Aorta (tissue), 5 donors: ENCODE measurements at regions not wholly inside any gene's neighbourhood (a gene's known extent, or its start where the extent isn't known, plus 50 kb on each side); places are given as distances from the start of the nearest gene placed in this dataset.

ENCODE experiments used
- ATAC-seq: fragments of 200-7000 bp; cut with Tn5 transposase; one replicate; pipeline ENCODE4 v1.9.1; 2022; ENCODE audit warnings: moderate library complexity; ENCODE audit not compliant: low FRiP score
- DNase-seq, 2 donors: peaks; one replicate each; pipeline ENCODE4 v3.0.0-alpha.2; 2020
- H3K27ac ChIP-seq, 2 donors: one replicate each; pipeline ENCODE4 v1.5.1; 2013; ENCODE audit warnings: low read length in 2 of 2, mild to moderate bottlenecking in 2 of 2, moderate library complexity in 2 of 2, control low read depth in 1 of 2, inconsistent platforms in 1 of 2, low read depth in 1 of 2
- H3K27me3 ChIP-seq, 2 donors: one replicate each; pipeline ENCODE4 v1.6.1; 2013; ENCODE audit warnings: control low read depth in 1 of 2, low read length in 1 of 2, mild to moderate bottlenecking in 1 of 2, moderate library complexity in 1 of 2; ENCODE audit not compliant: insufficient read depth in 2 of 2, control insufficient read depth in 1 of 2
- H3K36me3 ChIP-seq, 2 donors: one replicate each; pipeline ENCODE4 v1.6.1; 2013; ENCODE audit warnings: control low read depth in 1 of 2, low read length in 1 of 2, mild to moderate bottlenecking in 1 of 2; ENCODE audit not compliant: insufficient read depth in 2 of 2, control insufficient read depth in 1 of 2
- H3K4me1 ChIP-seq, 2 donors: one replicate each; pipeline ENCODE4 v1.6.1; 2013; ENCODE audit warnings: low read length in 2 of 2, control low read depth in 1 of 2, mild to moderate bottlenecking in 1 of 2, moderate library complexity in 1 of 2; ENCODE audit not compliant: insufficient read depth in 2 of 2, control insufficient read depth in 1 of 2
- H3K4me3 ChIP-seq, 2 donors: one replicate each; pipeline ENCODE4 v1.5.1; 2013; ENCODE audit warnings: low read length in 2 of 2, control low read depth in 1 of 2, mild to moderate bottlenecking in 1 of 2
- H3K9me3 ChIP-seq: one replicate; pipeline ENCODE4 v1.6.1; 2013; ENCODE audit warnings: mild to moderate bottlenecking, low read length; ENCODE audit not compliant: control insufficient read depth
- WGBS, 2 donors: extraction: QIAGEN DNeasy Blood & Tissue Kit; methylation state at CpG; one replicate each; pipeline ENCODE4 v1.1.7; 2013; 5-methylcytosine and 5-hydroxymethylcytosine counted together
- intact Hi-C, 2 donors: fragments of 100-400 bp; cut with DNase I; formaldehyde crosslinking; loops; one replicate each; pipeline versions ENCODE4 v1.14.2 to v1.15.0; 2022
- donor health status: healthy with polysubstance abuse.
- donor health status: Bipolar disorder and iron deficiency.
- donor health status: DM: no; HTN: no; CAD: no.
- donor health status: DM: no; HTN: no; CAD: no.
- donor health status: DM: yes; HTN: yes; CAD: no.

DNA sequence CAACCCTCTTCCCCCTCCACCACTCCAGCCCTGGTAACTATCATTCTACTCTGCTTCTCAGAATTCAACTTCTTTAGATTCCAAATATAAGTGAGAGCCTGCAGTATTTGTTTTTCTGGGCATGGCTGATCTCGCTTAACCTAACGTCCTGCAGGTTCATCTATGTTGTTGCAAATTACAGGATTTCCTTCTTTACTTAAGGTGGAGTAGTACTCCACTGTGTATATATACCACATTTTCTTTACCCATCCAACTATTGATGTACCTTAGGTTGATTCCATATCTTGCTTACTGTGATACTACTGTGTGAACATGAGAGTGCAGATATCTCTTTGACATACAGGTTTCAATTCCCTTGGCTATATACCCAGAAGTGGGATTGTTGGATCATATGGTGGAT is 106.3 kb upstream of the ZNF366 start:
- Histone ChIP-seq H3K4me3 (no peak overlapping the region), H3K4me1 (no peaks in the 10 kb centered on the region), H3K27ac (no peak overlapping the region), H3K9me3 (no peaks in the 10 kb centered on the region), H3K36me3 (no peaks in the 10 kb centered on the region), H3K27me3 (no peaks in the 10 kb centered on the region)
- no peak for DNase-seq
- ATAC-seq = no peak
- WGBS, 2 donors = 78 to 84% methylated on average over 2 of the region's 2 CpGs
- intact Hi-C loops = loop anchor here (5.0 to 10.0 kb wide), 2 partner anchors 201 to 204 kb away; partner anchors contain the start of gene TNPO1 (in 2 of the 2)

DNA sequence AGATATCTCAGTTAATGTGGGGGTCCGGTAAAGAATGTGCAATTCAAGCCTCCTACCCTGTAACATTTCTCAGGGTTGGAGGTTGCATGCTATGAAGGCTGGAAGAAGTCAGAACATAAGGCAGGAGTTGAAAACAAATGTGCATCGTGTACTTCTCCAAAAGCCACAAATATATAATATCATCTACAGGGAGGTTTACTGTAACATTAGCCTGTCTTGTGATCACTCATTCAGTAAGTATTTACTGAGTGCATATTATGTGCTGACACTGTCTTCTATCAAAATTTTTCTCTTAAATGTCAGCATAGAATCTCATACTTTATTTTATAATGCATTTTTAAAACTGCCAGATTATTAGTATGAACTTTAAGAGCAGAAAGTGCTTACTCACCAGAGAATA is 105.6 kb upstream of the ZNF366 start:
- 94 to 96% methylated on average over 2 of the region's 2 CpGs for WGBS, 2 donors
- H3K27me3 ChIP-seq = no peaks in the 10 kb centered on the region
- DNase-seq (no peak), ATAC-seq (no peak)
- no peaks in the 10 kb centered on the region for H3K36me3 ChIP-seq
- no peak overlapping the region for H3K4me3 ChIP-seq
- no peak overlapping the region for H3K27ac ChIP-seq
- no peaks in the 10 kb centered on the region for H3K9me3 ChIP-seq
- H3K4me1 ChIP-seq = no peaks in the 10 kb centered on the region
- intact Hi-C loops = loop anchor here (5.0 to 10.0 kb wide), 2 partner anchors 202 to 204 kb away; partner anchors contain the start of gene TNPO1 (in 2 of the 2)

- whole genome bisulfite sequencing, 2 donors = 20 to 22% methylated on average over 6 of the region's 6 CpGs
- ATAC-seq = peak; percentile 88
- intact Hi-C loops = loop anchor here (5.0 to 10.0 kb wide), 2 partner anchors 204 to 206 kb away; partner anchors contain the start of gene TNPO1 (in 2 of the 2)
- Histone ChIP-seq H3K4me3 (no peak overlapping the region), H3K27ac (no peak overlapping the region), H3K4me1 (no peaks in the 10 kb centered on the region), H3K36me3 (no peaks in the 10 kb centered on the region), H3K27me3 (no peaks in the 10 kb centered on the region), H3K9me3 (no peaks in the 10 kb centered on the region)
- DNase-seq = peak; percentile 81 to 88
These were observed 104.0 kb upstream of the ZNF366 start for GRCh38 chr5:72611118-72611730.

- Histone ChIP-seq H3K4me1 (no peaks in the 10 kb centered on the region), H3K4me3 (no peak overlapping the region), H3K27me3 (no peaks in the 10 kb centered on the region), H3K9me3 (no peaks in the 10 kb centered on the region), H3K27ac (no peak overlapping the region), H3K36me3 (no peaks in the 10 kb centered on the region)
- DNase-seq (no peak), ATAC-seq (no peak)
- WGBS, 2 donors = 90 to 91% methylated on average over 3 of the region's 3 CpGs
- intact Hi-C loops = no loop called here
These were observed 101.7 kb upstream of the ZNF366 start for GRCh38 chr5:72608926-72609325.

DNA sequence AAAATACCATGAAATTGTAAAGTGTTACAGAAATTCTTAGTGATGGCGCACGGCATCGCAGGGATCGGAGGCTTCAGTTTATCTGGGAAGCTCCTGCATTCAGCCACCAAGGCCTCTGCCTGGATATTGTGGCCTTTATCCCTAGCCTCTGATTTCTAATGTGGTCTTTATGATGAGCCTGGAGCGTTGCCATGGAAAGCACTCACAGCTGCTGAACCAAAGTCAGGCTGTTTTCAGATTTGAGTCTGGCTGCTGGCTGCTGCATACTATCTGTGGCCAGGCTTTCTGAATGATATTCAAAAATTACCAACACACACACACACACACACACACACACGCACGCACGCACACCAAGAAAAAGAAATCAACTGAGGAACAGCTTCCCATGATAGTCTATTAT is 101.1 kb upstream of the ZNF366 start:
- Histone ChIP-seq H3K4me1 (no peaks in the 10 kb centered on the region), H3K4me3 (no peak overlapping the region), H3K9me3 (no peaks in the 10 kb centered on the region), H3K27ac (no peak overlapping the region), H3K27me3 (no peaks in the 10 kb centered on the region), H3K36me3 (no peaks in the 10 kb centered on the region)
- ATAC-seq (no peak), DNase-seq (no peak)
- intact Hi-C loops = no loop called here
- 90 to 92% methylated on average over 8 of the region's 8 CpGs for WGBS, 2 donors

- Histone ChIP-seq H3K27ac (no peak overlapping the region), H3K27me3 (no peaks in the 10 kb centered on the region), H3K9me3 (no peaks in the 10 kb centered on the region), H3K36me3 (no peaks in the 10 kb centered on the region), H3K4me1 (no peaks in the 10 kb centered on the region), H3K4me3 (no peak overlapping the region)
- DNase-seq (no peak), ATAC-seq (no peak)
- intact Hi-C loops = no loop called here
- 86 to 90% methylated on average over 2 of the region's 2 CpGs for WGBS, 2 donors
These were observed 100.2 kb upstream of the ZNF366 start for GRCh38 chr5:72607381-72607780.

DNA sequence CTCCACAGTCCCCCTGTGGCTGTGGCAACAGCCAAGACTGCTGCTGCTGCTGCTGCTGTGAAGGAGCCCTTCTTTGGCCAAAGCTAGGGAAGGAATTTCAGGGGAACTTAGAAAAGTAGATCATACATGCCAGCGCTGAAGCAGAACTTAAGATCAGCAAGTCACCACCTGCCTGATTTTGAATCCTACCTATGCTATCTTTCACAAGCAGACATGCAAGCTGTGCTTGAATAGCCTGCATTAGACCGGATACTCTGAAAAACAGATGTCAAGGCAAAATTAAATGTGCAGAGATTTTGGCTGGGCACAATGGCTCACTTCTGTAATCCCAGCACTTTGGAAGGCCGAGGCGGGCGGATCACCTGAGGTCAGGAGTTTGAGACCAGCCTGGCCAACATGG is 99.3 kb upstream of the ZNF366 start:
- Histone ChIP-seq H3K9me3 (no peaks in the 10 kb centered on the region), H3K4me1 (no peaks in the 10 kb centered on the region), H3K4me3 (no peak overlapping the region), H3K27me3 (no peaks in the 10 kb centered on the region), H3K36me3 (no peaks in the 10 kb centered on the region), H3K27ac (no peak overlapping the region)
- intact Hi-C loops = no loop called here
- 96 to 99% methylated on average over 5 of the region's 5 CpGs for WGBS, 2 donors
- DNase-seq = no peak
- no peak for ATAC-seq

DNA sequence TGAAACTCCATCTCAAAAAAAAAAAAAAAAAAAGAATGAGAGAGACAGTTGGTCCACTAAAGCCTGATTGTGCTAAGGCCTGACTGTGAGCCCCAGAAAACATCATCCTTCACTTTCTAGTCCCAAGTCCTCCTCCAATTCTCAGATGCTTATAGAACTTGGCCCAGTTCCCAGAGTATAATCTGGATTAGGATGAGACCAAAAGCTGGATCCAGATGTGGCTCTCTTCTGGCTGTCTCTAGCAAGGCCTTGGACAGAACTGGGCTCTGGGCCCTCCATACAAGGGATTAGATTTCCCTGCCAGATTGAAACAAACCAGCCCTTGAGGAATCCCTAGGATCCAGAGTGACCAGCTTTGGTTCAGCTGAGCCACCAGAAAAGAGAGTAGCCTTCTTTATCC is 98.4 kb upstream of the ZNF366 start:
- Histone ChIP-seq H3K27me3 (no peaks in the 10 kb centered on the region), H3K9me3 (no peaks in the 10 kb centered on the region), H3K36me3 (no peaks in the 10 kb centered on the region), H3K4me3 (no peak overlapping the region), H3K4me1 (no peaks in the 10 kb centered on the region), H3K27ac (no peak overlapping the region)
- no peak for ATAC-seq
- DNase-seq = no peak
- intact Hi-C loops = no loop called here

DNA sequence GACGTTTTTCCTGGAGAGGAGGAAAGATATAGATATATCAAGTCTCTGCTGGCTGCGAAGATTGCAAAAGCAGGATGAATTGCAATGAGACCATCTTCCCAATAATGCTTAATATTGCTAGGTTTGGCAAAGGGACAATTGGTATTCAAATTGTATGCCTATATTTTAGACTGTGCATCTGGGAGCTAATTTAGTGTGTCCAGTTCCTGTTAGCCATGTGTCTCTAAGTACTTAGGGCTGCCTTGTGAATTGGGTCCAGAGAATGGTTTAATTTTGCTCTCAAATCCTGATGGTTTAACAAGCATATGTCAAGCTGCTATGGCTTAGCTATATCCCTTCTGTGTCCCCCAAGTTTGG is 97.6 kb upstream of the ZNF366 start:
- ATAC-seq (no peak), DNase-seq (no peak)
- H3K4me3 ChIP-seq = no peak overlapping the region
- no peak overlapping the region for H3K27ac ChIP-seq
- 84 to 88% methylated on average over 2 of the region's 2 CpGs for WGBS, 2 donors
- H3K9me3 ChIP-seq = no peaks in the 10 kb centered on the region
- no peaks in the 10 kb centered on the region for H3K27me3 ChIP-seq
- H3K36me3 ChIP-seq = no peaks in the 10 kb centered on the region
- no peaks in the 10 kb centered on the region for H3K4me1 ChIP-seq
- intact Hi-C loops = no loop called here
